OCI-LY3 (cell line): ENCODE measurements at regions not wholly inside any gene's neighbourhood (a gene's known extent, or its start where the extent isn't known, plus 50 kb on each side); places are given as distances from the start of the nearest gene placed in this dataset.

Experiments used
- EZH2phosphoT487 ChIP-seq: fragments of 200-600 bp; shearing (Covaris generic); IDR thresholded peaks from 2 replicates; pipeline ENCODE4 v1.6.1; 2018; ENCODE audit warnings: antibody characterized with exemption, mixed run types, low read depth
- TF ChIP-seq, protein P1 (sequence below): fragments of 200-600, 300-600 bp; sonication (generic); IDR thresholded peaks from 2 replicates; pipeline ENCODE4 v1.5.1; 2014; ENCODE audit warnings: antibody characterized with exemption, low read length, low read depth

DNA sequence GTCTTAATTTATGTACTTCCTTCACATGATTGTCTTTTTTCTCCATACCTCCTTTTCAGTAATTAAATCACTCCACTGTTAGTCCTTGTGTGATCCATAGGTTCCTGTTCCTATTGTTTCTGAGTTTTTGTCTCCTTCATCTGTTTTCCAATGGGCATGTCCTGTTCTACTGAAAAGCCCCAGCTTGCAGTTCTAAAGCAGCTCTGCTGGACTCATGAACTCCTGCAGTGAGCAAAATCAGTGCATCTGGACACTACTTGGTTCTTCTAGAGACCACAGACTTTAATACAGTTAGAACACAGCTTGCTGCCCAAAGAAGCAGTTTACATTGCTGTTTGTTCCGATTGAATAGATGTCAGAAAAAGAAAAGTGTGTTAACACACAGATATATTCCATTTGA is 593.3 kb upstream of the HS3ST5 start:
- TF ChIP-seq, protein P1, sequence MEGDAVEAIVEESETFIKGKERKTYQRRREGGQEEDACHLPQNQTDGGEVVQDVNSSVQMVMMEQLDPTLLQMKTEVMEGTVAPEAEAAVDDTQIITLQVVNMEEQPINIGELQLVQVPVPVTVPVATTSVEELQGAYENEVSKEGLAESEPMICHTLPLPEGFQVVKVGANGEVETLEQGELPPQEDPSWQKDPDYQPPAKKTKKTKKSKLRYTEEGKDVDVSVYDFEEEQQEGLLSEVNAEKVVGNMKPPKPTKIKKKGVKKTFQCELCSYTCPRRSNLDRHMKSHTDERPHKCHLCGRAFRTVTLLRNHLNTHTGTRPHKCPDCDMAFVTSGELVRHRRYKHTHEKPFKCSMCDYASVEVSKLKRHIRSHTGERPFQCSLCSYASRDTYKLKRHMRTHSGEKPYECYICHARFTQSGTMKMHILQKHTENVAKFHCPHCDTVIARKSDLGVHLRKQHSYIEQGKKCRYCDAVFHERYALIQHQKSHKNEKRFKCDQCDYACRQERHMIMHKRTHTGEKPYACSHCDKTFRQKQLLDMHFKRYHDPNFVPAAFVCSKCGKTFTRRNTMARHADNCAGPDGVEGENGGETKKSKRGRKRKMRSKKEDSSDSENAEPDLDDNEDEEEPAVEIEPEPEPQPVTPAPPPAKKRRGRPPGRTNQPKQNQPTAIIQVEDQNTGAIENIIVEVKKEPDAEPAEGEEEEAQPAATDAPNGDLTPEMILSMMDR, result no peak
- no peak for TF ChIP-seq EZH2phosphoT487
